ENCODE measurements at regions not wholly inside any gene's neighbourhood (a gene's known extent, or its start where the extent isn't known, plus 50 kb on each side); places are given as distances from the start of the nearest gene placed in this dataset.

DNA sequence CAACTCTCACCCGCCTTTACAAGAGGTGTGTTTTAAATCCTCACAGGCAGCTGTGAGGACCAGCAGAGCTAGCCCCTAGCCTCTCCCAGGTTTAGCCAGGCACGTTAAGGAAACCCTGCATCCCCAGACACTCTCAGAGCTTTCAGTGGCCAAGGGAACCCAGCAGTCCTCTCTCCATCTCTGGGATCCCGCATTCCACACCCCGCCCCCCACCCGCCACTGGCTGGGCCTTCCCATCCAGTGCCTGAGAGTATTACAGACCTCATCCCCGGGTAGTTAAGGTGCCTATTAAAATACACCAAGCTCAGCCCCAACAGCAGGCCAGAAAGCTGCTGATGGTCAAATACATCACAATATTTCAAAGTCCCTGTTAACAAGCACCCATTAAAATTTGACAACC is 256.2 kb downstream of the BCOR start:
- TF ChIP-seq EZH2 (IDR thresholded peaks at IDR 0.05; ENCODE audit: insufficient read depth, poor library complexity, severe bottlenecking) (no peak), EZH2phosphoT487 (IDR thresholded peaks at IDR 0.05; ENCODE audit: insufficient read depth, low read depth) (no peak)
